ENCODE measurements at regions not wholly inside any gene's neighbourhood (a gene's known extent, or its start where the extent isn't known, plus 50 kb on each side); places are given as distances from the start of the nearest gene placed in this dataset.
"Not testable (repeated sequence)": the region's sequence is repeated elsewhere in the genome, so short reads cannot be mapped to it uniquely, and the experiment has no call there.

GRCh38 chr10:108980869-108981268 lies 942.4 kb downstream of the XPNPEP1 start:
- no peak for DNase-seq (ENCODE audit: low read depth)

GRCh38 chr10:108975459-108976058 lies 947.8 kb downstream of the XPNPEP1 start:
- no peak for DNase-seq (ENCODE audit: low read depth)

DNA sequence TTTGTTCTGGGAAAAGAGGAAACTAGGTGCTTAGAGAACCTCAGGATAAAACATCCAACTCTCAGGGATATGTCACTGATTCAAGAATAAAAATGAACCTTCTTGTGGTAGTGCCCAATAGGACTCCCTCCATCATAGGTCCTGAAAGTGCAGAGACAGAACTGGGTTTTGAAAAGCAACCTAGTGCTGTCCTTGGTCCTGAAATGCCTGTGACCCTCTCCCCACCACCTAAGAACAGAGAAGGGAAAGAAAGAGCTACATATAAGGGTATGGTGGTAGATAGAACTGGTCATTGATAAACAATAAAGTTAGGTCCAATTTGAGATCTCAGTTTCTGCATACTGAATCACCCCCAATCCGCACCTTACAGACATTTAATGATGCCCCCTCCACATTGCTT lies 953.3 kb downstream of the XPNPEP1 start:
- peak; percentile 26 for DNase-seq (ENCODE audit: low read depth)

DNA sequence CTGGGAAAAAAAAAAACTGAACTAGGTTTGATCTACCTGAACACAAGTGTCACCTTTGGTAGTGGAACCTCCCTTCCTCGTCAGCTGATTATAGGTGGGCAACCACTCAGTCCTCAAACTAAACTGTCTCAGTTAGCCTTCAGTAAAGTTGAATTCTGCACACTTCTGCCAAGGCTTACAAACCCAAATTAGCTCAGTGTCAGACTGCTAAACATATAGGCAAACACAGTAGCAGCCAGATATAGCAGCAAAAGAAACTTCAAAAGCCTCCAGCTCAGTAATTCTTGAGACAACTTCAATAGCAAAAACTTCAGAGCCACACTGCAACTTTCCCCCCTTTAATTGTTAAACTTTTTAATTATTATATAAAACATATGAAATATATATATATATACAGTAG lies 956.9 kb downstream of the XPNPEP1 start:
- DNase-seq (ENCODE audit: low read depth) = no peak

GRCh38 chr10:108966005-108966404 lies 957.3 kb downstream of the XPNPEP1 start:
- DNase-seq (ENCODE audit: low read depth) = no peak

GRCh38 chr10:108962172-108962571 lies 961.1 kb downstream of the XPNPEP1 start:
- DNase-seq (ENCODE audit: low read depth) = no peak

DNA sequence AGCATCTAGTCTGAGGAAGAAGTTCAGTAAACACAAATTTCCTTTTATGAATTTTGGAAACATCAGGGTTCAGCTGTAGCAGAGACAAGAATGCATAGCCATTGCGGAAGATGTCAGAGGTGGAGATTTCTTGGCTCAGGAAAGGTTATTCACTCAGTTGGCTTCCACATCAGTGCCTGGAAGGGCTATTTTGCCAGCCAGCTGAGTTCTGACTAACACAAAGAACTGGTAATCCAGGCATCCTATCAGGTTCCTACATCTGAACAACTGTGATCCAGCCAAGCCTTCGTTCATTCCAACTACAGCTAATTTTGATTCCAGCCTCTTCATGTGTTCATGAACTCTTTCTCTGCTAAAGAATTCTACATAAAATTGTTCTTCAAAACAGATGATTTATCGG lies 965.6 kb downstream of the XPNPEP1 start:
- peak; percentile 43 for DNase-seq (ENCODE audit: low read depth)

DNA sequence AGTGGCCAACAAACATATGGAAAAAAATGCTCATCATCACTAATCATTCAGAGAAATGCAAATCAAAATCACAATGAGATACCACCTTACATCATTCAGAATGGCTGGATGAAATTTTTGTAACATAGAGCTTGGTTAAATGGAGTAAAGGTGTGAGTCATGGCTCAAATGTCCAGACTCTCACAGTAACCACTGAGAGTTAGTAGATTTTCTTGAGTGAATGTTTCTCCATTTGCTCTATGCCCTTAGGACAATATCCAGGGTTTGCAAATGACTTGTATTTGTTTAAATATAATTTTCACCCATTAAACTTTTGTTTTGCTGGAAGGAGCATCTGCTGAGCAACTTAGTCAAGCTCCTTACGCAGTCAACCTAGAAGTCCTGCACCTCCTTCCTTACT lies 967.2 kb downstream of the XPNPEP1 start:
- peak; percentile 12 for DNase-seq (ENCODE audit: low read depth)

- not testable (repeated sequence) for DNase-seq (ENCODE audit: low read depth)
Measured at GRCh38 chr10:108920029-108920428, 1003.3 kb downstream of the XPNPEP1 start.

GRCh38 chr10:108913300-108913699 lies 1010.0 kb downstream of the XPNPEP1 start:
- DNase-seq (ENCODE audit: low read depth) = no peak

GRCh38 chr10:108911814-108912541 lies 1011.3 kb downstream of the XPNPEP1 start:
- peak; percentile 71 for DNase-seq (ENCODE audit: low read depth)

DNA sequence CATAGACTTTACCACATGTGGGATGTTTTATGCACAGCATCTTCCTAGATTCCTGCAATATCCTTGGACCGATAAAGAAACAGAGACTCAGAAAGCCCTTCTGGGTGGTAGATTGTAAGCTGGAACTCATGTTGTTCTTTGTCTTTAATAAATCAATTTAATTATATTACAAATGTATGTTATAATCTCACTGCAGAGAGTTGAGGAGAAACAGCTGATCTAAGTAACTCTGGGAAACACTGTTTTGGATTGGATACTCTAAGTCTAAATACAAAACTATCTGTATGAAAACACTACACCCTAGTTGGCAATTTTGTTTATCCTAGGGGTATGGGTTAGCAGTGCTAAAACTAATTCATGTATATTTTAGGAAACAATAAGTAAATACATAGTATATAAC lies 1015.2 kb downstream of the XPNPEP1 start:
- DNase-seq (ENCODE audit: low read depth) = no peak

- DNase-seq (ENCODE audit: low read depth) = no peak
Measured at GRCh38 chr10:108905821-108906220, 1017.5 kb downstream of the XPNPEP1 start.

- no peak for DNase-seq (ENCODE audit: low read depth)
Measured at GRCh38 chr10:108905171-108905570, 1018.1 kb downstream of the XPNPEP1 start.

DNA sequence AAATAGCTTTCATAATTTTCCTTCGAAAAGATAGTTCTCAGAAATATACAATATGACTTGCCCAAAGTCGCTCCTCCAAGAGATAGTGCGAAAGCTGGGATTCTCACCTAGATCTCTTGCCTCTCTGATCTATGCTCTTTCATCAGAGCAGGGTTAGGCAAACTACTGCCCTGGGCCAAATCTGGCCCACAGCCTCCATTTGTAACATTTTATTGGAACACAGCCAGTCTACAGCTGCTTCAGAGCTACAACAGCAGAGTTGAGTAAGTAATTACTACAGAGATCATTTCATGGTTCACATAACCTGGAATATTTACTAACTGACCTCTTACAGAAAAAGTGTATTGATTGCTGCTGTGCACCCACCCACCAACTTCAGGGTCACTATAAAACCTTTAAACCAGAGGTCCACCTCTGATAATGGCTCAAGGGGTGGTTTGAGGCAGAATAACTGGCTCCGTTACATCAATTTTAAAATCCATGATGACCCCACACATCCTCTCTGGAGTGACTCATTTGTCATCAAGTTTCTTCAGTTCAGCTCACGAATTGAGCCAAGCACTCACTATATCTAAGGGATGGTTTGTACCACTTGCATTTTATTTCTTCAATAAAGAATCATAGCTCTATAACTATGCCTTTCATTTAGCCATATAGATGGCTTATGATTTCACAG lies 1019.0 kb downstream of the XPNPEP1 start:
- peak; percentile 44 for DNase-seq (ENCODE audit: low read depth)

DNA sequence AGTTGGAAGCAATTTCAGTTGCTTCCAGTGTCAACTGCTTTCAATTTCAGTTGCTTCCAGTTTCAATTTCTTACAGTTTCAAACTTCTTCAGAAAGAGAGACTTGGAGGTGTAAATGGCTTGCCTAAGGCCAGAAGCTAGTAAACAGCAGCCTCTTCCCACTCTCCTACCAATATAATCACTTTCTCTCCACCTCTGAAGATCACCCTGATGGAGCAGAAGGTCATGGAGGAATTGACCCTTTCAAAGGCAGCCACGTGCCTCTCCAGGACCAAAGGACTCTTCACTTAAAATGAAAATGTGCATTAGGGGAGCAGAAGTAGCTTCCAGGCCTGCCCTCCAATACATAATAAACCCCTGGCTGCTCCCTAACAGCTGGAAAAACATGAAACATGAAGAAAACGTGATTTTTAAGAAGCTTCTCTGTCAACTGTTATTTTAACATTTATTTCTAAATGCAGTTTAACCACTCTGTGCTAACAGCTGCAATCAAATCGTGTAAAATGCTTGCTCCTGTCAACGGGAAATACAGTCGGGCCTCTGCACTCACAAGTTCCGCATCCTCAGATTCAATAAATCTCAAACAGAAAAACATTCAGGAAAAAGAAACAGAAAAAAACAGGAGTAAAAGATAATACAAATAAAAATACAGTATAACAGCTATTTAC lies 1020.6 kb downstream of the XPNPEP1 start:
- peak; percentile 69 for DNase-seq (ENCODE audit: low read depth)

- DNase-seq (ENCODE audit: low read depth) = no peak
Measured at GRCh38 chr10:108901781-108902618, 1021.3 kb downstream of the XPNPEP1 start.

GRCh38 chr10:108899670-108900069 lies 1023.6 kb downstream of the XPNPEP1 start:
- no peak for DNase-seq (ENCODE audit: low read depth)

DNA sequence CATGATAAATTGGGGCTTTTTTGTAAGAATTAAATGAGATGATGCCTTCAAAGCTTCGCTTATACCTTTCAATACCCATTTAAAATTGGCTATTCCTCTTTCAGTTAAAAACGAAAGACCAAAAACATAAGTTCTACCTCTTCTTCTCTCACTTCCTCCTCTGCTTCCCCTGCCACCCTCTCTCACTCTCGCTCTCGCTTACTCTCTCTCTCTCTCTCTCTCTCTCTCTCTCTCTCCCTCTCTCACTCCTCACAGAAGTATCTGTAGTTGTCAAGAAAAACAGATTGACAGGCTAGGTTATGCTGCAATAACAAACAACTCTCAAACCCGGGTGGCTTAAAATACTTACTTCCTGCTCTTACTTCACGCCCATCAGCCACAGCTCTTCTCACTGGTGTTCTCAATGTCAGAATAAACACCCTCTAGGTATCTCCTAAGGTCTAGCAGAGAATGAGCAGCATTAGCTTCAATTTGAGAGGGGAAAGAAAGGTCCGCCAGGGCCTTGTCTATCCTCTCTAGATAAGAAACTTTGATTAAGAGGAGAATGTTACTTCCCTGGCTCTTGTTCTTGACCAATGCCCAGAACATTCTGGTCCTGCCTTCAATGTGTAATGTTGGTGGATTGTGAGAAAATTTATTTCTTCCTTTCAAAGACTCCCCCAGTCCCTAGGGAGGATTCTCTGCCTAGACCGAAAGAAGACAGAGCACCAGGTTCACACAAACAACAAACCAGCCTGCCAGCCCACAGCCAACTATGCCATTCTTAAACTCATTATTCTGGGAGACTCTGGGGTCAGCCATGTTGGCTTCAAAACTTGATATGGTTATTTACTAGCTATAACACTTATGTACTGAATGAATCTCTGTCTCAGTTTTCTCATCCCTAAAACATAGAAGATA lies 1028.7 kb downstream of the XPNPEP1 start:
- DNase-seq (ENCODE audit: low read depth) = no peak

- no peak for DNase-seq (ENCODE audit: low read depth)
Measured at GRCh38 chr10:108877095-108877561, 1046.2 kb downstream of the XPNPEP1 start.
